ENCODE measurements at regions not wholly inside any gene's neighbourhood (a gene's known extent, or its start where the extent isn't known, plus 50 kb on each side); places are given as distances from the start of the nearest gene placed in this dataset.
A peak's percentile ranks its signal among the peaks of the same experiment; 100 is the strongest.

GRCh38 chr11:91876746-91877145 is 347.9 kb upstream of the FAT3 start:
- no peak for DNase-seq (ENCODE audit: extremely low spot score)
- intact Hi-C loops (cut with DNase I): no loop called here
- no peaks in the 10 kb centered on the region for H3K9me3 ChIP-seq
- WGBS: 83% methylated on average over 2 of the region's 2 CpGs
- no peak overlapping the region for H3K27ac ChIP-seq (replicated peaks in 1 of 4)
- TF ChIP-seq EP300 (IDR thresholded peaks at IDR 0.05): no peak
- no peak for TF ChIP-seq POLR2A (IDR thresholded peaks at IDR 0.05; ENCODE audit: low read depth)
- no peak for TF ChIP-seq POLR2AphosphoS5 (IDR thresholded peaks at IDR 0.05)
- TF ChIP-seq CTCF (IDR thresholded peaks at IDR 0.05): no peak
- H3K4me1 ChIP-seq: no peaks in the 10 kb centered on the region
- H3K27me3 ChIP-seq: no peaks in the 10 kb centered on the region
- no peaks in the 10 kb centered on the region for H3K36me3 ChIP-seq
- H3K4me3 ChIP-seq: no peak overlapping the region

GRCh38 chr11:91872243-91872642 is 352.4 kb upstream of the FAT3 start:
- no peaks in the 10 kb centered on the region for H3K9me3 ChIP-seq

DNA sequence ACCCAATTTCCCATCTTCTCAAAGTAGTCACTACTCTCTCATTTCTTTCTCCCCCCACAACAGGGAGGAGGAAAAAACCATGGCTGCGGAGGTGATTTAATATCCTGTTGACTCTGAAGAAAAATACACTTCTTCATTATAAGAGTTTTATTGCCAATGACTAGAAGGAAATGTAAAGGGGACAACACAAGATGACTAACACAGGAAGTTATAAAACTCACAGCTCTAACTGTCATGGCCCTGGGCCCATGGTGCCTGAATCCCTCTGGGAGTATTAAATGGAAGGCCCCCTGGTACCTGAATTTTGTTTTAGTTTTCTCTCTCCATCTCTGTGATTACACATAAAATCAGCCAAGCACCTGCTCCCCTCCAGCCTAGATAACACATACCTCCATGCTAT is 352.8 kb upstream of the FAT3 start:
- intact Hi-C loops (cut with DNase I): no loop called here
- H3K9me3 ChIP-seq: no peaks in the 10 kb centered on the region
- no peaks in the 10 kb centered on the region for H3K36me3 ChIP-seq
- H3K27ac ChIP-seq (replicated peaks in 1 of 4): no peak overlapping the region
- TF ChIP-seq CTCF (IDR thresholded peaks at IDR 0.05): no peak
- TF ChIP-seq POLR2AphosphoS5 (IDR thresholded peaks at IDR 0.05): no peak
- no peak for TF ChIP-seq POLR2A (IDR thresholded peaks at IDR 0.05; ENCODE audit: low read depth)
- no peak for TF ChIP-seq EP300 (IDR thresholded peaks at IDR 0.05)
- WGBS: 91% methylated on average over 1 of the region's 1 CpG
- H3K4me1 ChIP-seq: peaks cover 0 to 34% (median 28%) of the 10 kb centered on the region in 4 donors
- DNase-seq (ENCODE audit: extremely low spot score): no peak
- no peak overlapping the region for H3K4me3 ChIP-seq
- no peaks in the 10 kb centered on the region for H3K27me3 ChIP-seq

More at GRCh38 chr11:91872243-91872642, 352.4 kb upstream of the FAT3 start:
- H3K4me3 ChIP-seq: no peak overlapping the region
- intact Hi-C loops (cut with DNase I): no loop called here
- TF ChIP-seq EP300 (IDR thresholded peaks at IDR 0.05) (no peak), POLR2AphosphoS5 (IDR thresholded peaks at IDR 0.05) (no peak), POLR2A (IDR thresholded peaks at IDR 0.05; ENCODE audit: low read depth) (no peak), CTCF (IDR thresholded peaks at IDR 0.05) (no peak)
- WGBS: 88% methylated on average over 5 of the region's 5 CpGs
- H3K27me3 ChIP-seq: no peaks in the 10 kb centered on the region
- H3K36me3 ChIP-seq: no peaks in the 10 kb centered on the region
- H3K27ac ChIP-seq (replicated peaks in 1 of 4): no peak overlapping the region
- DNase-seq (ENCODE audit: extremely low spot score): no peak
- peaks cover 0 to 34% (median 28%) of the 10 kb centered on the region in 4 donors for H3K4me1 ChIP-seq

- Histone ChIP-seq H3K36me3 (no peaks in the 10 kb centered on the region), H3K9me3 (no peaks in the 10 kb centered on the region), H3K27ac (replicated peaks in 1 of 4) (no peak overlapping the region), H3K4me3 (no peak overlapping the region), H3K27me3 (no peaks in the 10 kb centered on the region), H3K4me1 (peaks cover 0 to 34% (median 28%) of the 10 kb centered on the region in 4 donors)
- 92% methylated on average over 2 of the region's 2 CpGs for WGBS
- no peak for DNase-seq (ENCODE audit: extremely low spot score)
- TF ChIP-seq POLR2A (IDR thresholded peaks at IDR 0.05; ENCODE audit: low read depth) (no peak), CTCF (IDR thresholded peaks at IDR 0.05) (no peak), EP300 (IDR thresholded peaks at IDR 0.05) (no peak), POLR2AphosphoS5 (IDR thresholded peaks at IDR 0.05) (no peak)
- intact Hi-C loops (cut with DNase I): no loop called here
Measured at GRCh38 chr11:91871048-91871447, 353.6 kb upstream of the FAT3 start.

DNA sequence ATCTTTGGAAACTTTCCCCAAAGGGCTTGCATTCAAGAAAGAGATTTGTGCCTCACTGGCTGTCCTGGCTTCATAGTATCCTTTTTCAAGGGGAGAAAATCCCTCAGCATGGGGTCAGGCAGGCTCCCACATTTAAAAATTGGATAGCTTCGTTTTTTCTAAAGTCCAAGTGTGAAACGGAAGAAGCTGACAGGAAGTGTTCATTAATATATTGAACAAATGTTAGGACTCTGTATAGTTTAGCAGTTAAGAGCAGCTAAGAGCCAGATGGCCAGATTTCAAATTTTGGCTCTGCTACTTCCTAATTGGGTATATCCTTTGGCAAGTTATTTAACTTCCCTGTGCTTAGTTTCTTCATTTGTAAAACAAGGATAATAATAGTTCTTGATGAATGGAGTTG is 354.9 kb upstream of the FAT3 start:
- Histone ChIP-seq H3K27ac (replicated peaks in 1 of 4) (peak overlapping the region in 3 of 4 donors; percentile 51 to 61 (median 60)), H3K36me3 (no peaks in the 10 kb centered on the region), H3K9me3 (no peaks in the 10 kb centered on the region), H3K4me1 (peaks cover 0 to 34% (median 28%) of the 10 kb centered on the region in 4 donors), H3K4me3 (peak overlapping the region in 1 of 4 donors; percentile 18), H3K27me3 (no peaks in the 10 kb centered on the region)
- TF ChIP-seq CTCF (IDR thresholded peaks at IDR 0.05) (no peak), EP300 (IDR thresholded peaks at IDR 0.05) (no peak), POLR2AphosphoS5 (IDR thresholded peaks at IDR 0.05) (no peak)
- 16% methylated on average over 2 of the region's 2 CpGs for WGBS
- intact Hi-C loops (cut with DNase I): no loop called here
- no peak for DNase-seq (ENCODE audit: extremely low spot score)
